HCT116 (cell line): ENCODE measurements at regions not wholly inside any gene's neighbourhood (a gene's known extent, or its start where the extent isn't known, plus 50 kb on each side); places are given as distances from the start of the nearest gene placed in this dataset.

Experiments
- ATAC-seq: fragments of 200-7000 bp; cut with Tn5 transposase; 2 replicates; pipeline ENCODE4 v1.9.1; 2020; ENCODE audit warnings: mild to moderate bottlenecking, moderate library complexity
- BruUV-seq: library from RNA; stranded (reverse); fragments of 400-500 nt; replicated peaks from 2 replicates; lab custom pipeline; 2021; lab: Mats Ljungman, UMichigan
- CTCF ChIA-PET: fragments of 300-600 bp; sonication (Branson Sonifier 250); formaldehyde crosslinking; loops from one replicate; lab custom pipeline; 2021; ENCODE audit warnings: antibody characterized with exemption; lab: Charles Lee
- POLR2A ChIA-PET: fragments of 300-600, 350-600 bp; sonication (Branson Sonifier 250); formaldehyde crosslinking; loops from one replicate; lab custom pipeline; 2021; ENCODE audit warnings: antibody characterized with exemption; lab: Charles Lee
- RAD21 ChIA-PET, 2 experiments: fragments of 300-600 bp; sonication (Branson Sonifier 250); formaldehyde crosslinking; loops; one replicate each; lab custom pipeline; 2023; ENCODE audit warnings: low total read pairs in 2 of 2; ENCODE audit not compliant: uncharacterized antibody in 2 of 2, unreplicated experiment in 2 of 2, low non-redundant PET in 1 of 2; lab: Charles Lee
- DNase-seq: peaks from one replicate; pipeline ENCODE4 v3.0.0-alpha.2; 2010; ENCODE audit warnings: low read depth, low spot score
- H2AFZ ChIP-seq: fragments of 200-600 bp; shearing (Covaris generic), sonication (generic); 2 replicates; pipeline ENCODE4 v1.6.1; 2017; ENCODE audit warnings: low read depth, mixed run types, mixed read lengths, antibody characterized with exemption, low read length; ENCODE audit not compliant: poor library complexity, severe bottlenecking
- H3K27ac ChIP-seq: 2 replicates; pipeline ENCODE4 v1.5.1; 2012; ENCODE audit warnings: low read depth, low read length
- H3K27me3 ChIP-seq: fragments of 200-600 bp; sonication (generic); 2 replicates; pipeline ENCODE4 v1.6.1; 2016; ENCODE audit warnings: mixed run types, low read length, mixed read lengths; ENCODE audit not compliant: insufficient read depth
- H3K36me3 ChIP-seq, 2 experiments: fragments of 200-500 bp in 1 of 2; fragments of 200-600 bp in 1 of 2; sonication (Bioruptor generic) in 1 of 2; sonication (generic) in 1 of 2; 2 replicates each; pipeline versions ENCODE4 v1.5.1 to v1.6.1; 2014 to 2016; ENCODE audit warnings: low read length in 2 of 2, inconsistent platforms in 1 of 2, mixed read lengths in 1 of 2, mixed run types in 1 of 2; ENCODE audit not compliant: insufficient read depth in 2 of 2, control insufficient read depth in 1 of 2
- H3K4me1 ChIP-seq, 2 experiments: fragments of 200-600 bp in 1 of 2; sonication (generic) in 1 of 2; 2 replicates each; pipeline versions ENCODE4 v1.5.1 to v1.6.1; 2012 to 2017; ENCODE audit warnings: low read length in 2 of 2, inconsistent platforms in 1 of 2, mild to moderate bottlenecking in 1 of 2, mixed read lengths in 1 of 2, mixed run types in 1 of 2, moderate library complexity in 1 of 2; ENCODE audit not compliant: insufficient read depth in 2 of 2, control insufficient read depth in 1 of 2
- H3K4me2 ChIP-seq: fragments of 200-600 bp; sonication (generic); 2 replicates; pipeline ENCODE4 v1.6.1; 2017; ENCODE audit warnings: mixed run types, low read length, mixed read lengths
- H3K4me3 ChIP-seq, 2 experiments: fragments of 200-600 bp in 1 of 2; sonication (generic) in 1 of 2; replicated peaks in 1 of 2; 2 replicates each; pipeline ENCODE4 v1.5.1; 2011 to 2016; ENCODE audit warnings: low read length in 2 of 2, control low read depth in 1 of 2, low read depth in 1 of 2, mild to moderate bottlenecking in 1 of 2, mixed read lengths in 1 of 2, mixed run types in 1 of 2
- H3K79me2 ChIP-seq: fragments of 200-600 bp; sonication (generic); 2 replicates; pipeline ENCODE4 v1.6.1; 2017; ENCODE audit warnings: mild to moderate bottlenecking, mixed run types, low read length, moderate library complexity, mixed read lengths; ENCODE audit not compliant: insufficient read depth
- H3K9ac ChIP-seq: fragments of 200-600 bp; sonication (generic); 2 replicates; pipeline ENCODE4 v1.6.1; 2016; ENCODE audit warnings: low read length, mixed read lengths
- H3K9me2 ChIP-seq: fragments of 200-600 bp; sonication (generic), shearing (Covaris generic); 2 replicates; pipeline ENCODE4 v1.6.1; 2017; ENCODE audit warnings: mixed run types, mild to moderate bottlenecking, moderate library complexity; ENCODE audit not compliant: insufficient read depth
- H3K9me3 ChIP-seq, 2 experiments: fragments of 200-500 bp in 1 of 2; fragments of 200-600 bp in 1 of 2; sonication (Bioruptor generic) in 1 of 2; sonication (generic) in 1 of 2; 2 replicates each; pipeline ENCODE4 v1.6.1; 2014 to 2017; ENCODE audit warnings: low read length in 2 of 2, mixed read lengths in 2 of 2, inconsistent platforms in 1 of 2, low read depth in 1 of 2, mild to moderate bottlenecking in 1 of 2, mixed run types in 1 of 2, moderate library complexity in 1 of 2; ENCODE audit not compliant: control insufficient read depth in 1 of 2, insufficient read depth in 1 of 2
- H4K20me1 ChIP-seq: fragments of 200-600 bp; sonication (generic), shearing (Covaris generic); 2 replicates; pipeline ENCODE4 v1.6.1; 2017; ENCODE audit warnings: mixed run types, mild to moderate bottlenecking, moderate library complexity; ENCODE audit not compliant: insufficient read depth
- CEBPB ChIP-seq: IDR thresholded peaks from 2 replicates; pipeline ENCODE4 v1.6.1; 2012; ENCODE audit warnings: low read depth
- EGR1 ChIP-seq: IDR thresholded peaks from 2 replicates; pipeline ENCODE4 v1.6.1; 2012; ENCODE audit warnings: low read depth
- ELF1 ChIP-seq: IDR thresholded peaks from 2 replicates; pipeline ENCODE4 v1.6.1; 2012; ENCODE audit warnings: low read depth, borderline replicate concordance
- EZH2 ChIP-seq: fragments of 200-600 bp; sonication (generic); IDR thresholded peaks from 2 replicates; pipeline ENCODE4 v1.6.1; 2017; ENCODE audit warnings: antibody characterized with exemption, mixed run types
- EZH2phosphoT487 ChIP-seq: fragments of 200-600 bp; IDR thresholded peaks from 2 replicates; pipeline ENCODE4 v1.6.1; 2018; ENCODE audit warnings: antibody characterized with exemption, borderline replicate concordance
- FOSL1 ChIP-seq: IDR thresholded peaks from 2 replicates; pipeline ENCODE4 v1.6.1; 2012; ENCODE audit warnings: low read depth
- POLR2A ChIP-seq: IDR thresholded peaks from 2 replicates; pipeline ENCODE4 v1.7.0; 2011; ENCODE audit warnings: borderline replicate concordance; ENCODE audit not compliant: insufficient read depth, insufficient read length; ENCODE audit errors: extremely low read depth
- POLR2AphosphoS5 ChIP-seq: IDR thresholded peaks from 2 replicates; pipeline ENCODE4 v1.6.1; 2011; ENCODE audit warnings: mild to moderate bottlenecking, low read depth, low read length, moderate library complexity
- RAD21 ChIP-seq: IDR thresholded peaks from 2 replicates; pipeline ENCODE4 v1.6.1; 2012; ENCODE audit warnings: low read depth, mild to moderate bottlenecking
- SIN3A ChIP-seq: IDR thresholded peaks from 2 replicates; pipeline ENCODE4 v1.6.1; 2012; ENCODE audit warnings: low read depth
- SP1 ChIP-seq: IDR thresholded peaks from 2 replicates; pipeline ENCODE4 v1.6.1; 2012; ENCODE audit warnings: low read depth
- SRF ChIP-seq: IDR thresholded peaks from 2 replicates; pipeline ENCODE4 v1.6.1; 2012; ENCODE audit warnings: low read depth
- YY1 ChIP-seq: IDR thresholded peaks from 2 replicates; pipeline ENCODE4 v1.6.1; 2011; ENCODE audit warnings: low read length, low read depth, moderate library complexity, mild to moderate bottlenecking; ENCODE audit not compliant: insufficient replicate concordance; ENCODE audit errors: extremely low read depth
- ZNF274 ChIP-seq: fragments of 200-500 bp; sonication (Bioruptor generic); IDR thresholded peaks from 2 replicates; pipeline ENCODE4 v1.6.1; 2014; ENCODE audit warnings: mild to moderate bottlenecking, low read depth, low read length, inconsistent platforms
- intact Hi-C: fragments of 100-400 bp; cut with micrococcal nuclease; formaldehyde crosslinking; loops from 2 replicates; pipeline ENCODE4 v1.10.0; 2022
- TF ChIP-seq, protein P1 (sequence below): IDR thresholded peaks from 2 replicates; pipeline ENCODE4 v1.6.1; 2012; ENCODE audit warnings: low read depth
- TF ChIP-seq, protein P2 (sequence below), 3 experiments: fragments of 200-600 bp in 1 of 3; sonication (generic) in 1 of 3; IDR thresholded peaks in 2 of 3; conservative IDR thresholded peaks in 1 of 3; 2 replicates each; pipeline ENCODE4 v1.5.1; 2012 to 2017; ENCODE audit warnings: low read depth in 2 of 3, low read length in 2 of 3, antibody characterized with exemption in 1 of 3, borderline replicate concordance in 1 of 3, control low read depth in 1 of 3, mild to moderate bottlenecking in 1 of 3, mixed read lengths in 1 of 3, mixed run types in 1 of 3, moderate library complexity in 1 of 3; ENCODE audit not compliant: insufficient read depth in 1 of 3

GRCh38 chr3:116886202-116886893, 176.8 kb downstream of the TUSC7 start:
- H3K4me1 ChIP-seq, result no peaks in the 10 kb centered on the region
- no peak overlapping the region for H3K27ac ChIP-seq
- H3K4me2 ChIP-seq, result no peak overlapping the region
- no peaks in the 10 kb centered on the region for H3K9me2 ChIP-seq
- no peak overlapping the region for H3K9ac ChIP-seq
- DNase-seq (no peak), ATAC-seq (no peak)
- ChIA-PET CTCF (no interaction called here), POLR2A (no interaction called here)
- intact Hi-C loops, result no loop called here
- no peaks in the 10 kb centered on the region for H4K20me1 ChIP-seq
- H3K36me3 ChIP-seq, result no peaks in the 10 kb centered on the region
- H2AFZ ChIP-seq, result no peak overlapping the region
- no peaks in the 10 kb centered on the region for H3K9me3 ChIP-seq
- TF ChIP-seq, protein P1, sequence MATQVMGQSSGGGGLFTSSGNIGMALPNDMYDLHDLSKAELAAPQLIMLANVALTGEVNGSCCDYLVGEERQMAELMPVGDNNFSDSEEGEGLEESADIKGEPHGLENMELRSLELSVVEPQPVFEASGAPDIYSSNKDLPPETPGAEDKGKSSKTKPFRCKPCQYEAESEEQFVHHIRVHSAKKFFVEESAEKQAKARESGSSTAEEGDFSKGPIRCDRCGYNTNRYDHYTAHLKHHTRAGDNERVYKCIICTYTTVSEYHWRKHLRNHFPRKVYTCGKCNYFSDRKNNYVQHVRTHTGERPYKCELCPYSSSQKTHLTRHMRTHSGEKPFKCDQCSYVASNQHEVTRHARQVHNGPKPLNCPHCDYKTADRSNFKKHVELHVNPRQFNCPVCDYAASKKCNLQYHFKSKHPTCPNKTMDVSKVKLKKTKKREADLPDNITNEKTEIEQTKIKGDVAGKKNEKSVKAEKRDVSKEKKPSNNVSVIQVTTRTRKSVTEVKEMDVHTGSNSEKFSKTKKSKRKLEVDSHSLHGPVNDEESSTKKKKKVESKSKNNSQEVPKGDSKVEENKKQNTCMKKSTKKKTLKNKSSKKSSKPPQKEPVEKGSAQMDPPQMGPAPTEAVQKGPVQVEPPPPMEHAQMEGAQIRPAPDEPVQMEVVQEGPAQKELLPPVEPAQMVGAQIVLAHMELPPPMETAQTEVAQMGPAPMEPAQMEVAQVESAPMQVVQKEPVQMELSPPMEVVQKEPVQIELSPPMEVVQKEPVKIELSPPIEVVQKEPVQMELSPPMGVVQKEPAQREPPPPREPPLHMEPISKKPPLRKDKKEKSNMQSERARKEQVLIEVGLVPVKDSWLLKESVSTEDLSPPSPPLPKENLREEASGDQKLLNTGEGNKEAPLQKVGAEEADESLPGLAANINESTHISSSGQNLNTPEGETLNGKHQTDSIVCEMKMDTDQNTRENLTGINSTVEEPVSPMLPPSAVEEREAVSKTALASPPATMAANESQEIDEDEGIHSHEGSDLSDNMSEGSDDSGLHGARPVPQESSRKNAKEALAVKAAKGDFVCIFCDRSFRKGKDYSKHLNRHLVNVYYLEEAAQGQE, result no peak
- TF ChIP-seq, all 23 proteins: peak for 0
- Histone ChIP-seq H3K79me2 (no peaks in the 10 kb centered on the region), H3K4me3 (no peak overlapping the region), H3K27me3 (no peaks in the 10 kb centered on the region)
- no TSS peak for BruUV-seq
- RAD21 ChIA-PET, result no interaction called here

- intact Hi-C loops, result no loop called here
- Histone ChIP-seq H3K9me2 (no peaks in the 10 kb centered on the region), H2AFZ (no peak overlapping the region), H3K27ac (no peak overlapping the region), H3K4me1 (no peaks in the 10 kb centered on the region), H3K4me2 (no peak overlapping the region), H3K36me3 (no peaks in the 10 kb centered on the region), H3K79me2 (no peaks in the 10 kb centered on the region), H3K9me3 (no peaks in the 10 kb centered on the region), H3K9ac (no peak overlapping the region), H4K20me1 (no peaks in the 10 kb centered on the region), H3K4me3 (no peak overlapping the region), H3K27me3 (no peaks in the 10 kb centered on the region)
- no TSS peak for BruUV-seq
- ATAC-seq (no peak), DNase-seq (no peak)
- ChIA-PET CTCF (no interaction called here), RAD21 (no interaction called here), POLR2A (no interaction called here)
- no peak for TF ChIP-seq ELF1
- TF ChIP-seq CEBPB, result no peak
- no peak for TF ChIP-seq ZNF274
- no peak for TF ChIP-seq SRF
- TF ChIP-seq POLR2AphosphoS5, result no peak
- TF ChIP-seq RAD21, result no peak
- TF ChIP-seq EGR1, result no peak
- TF ChIP-seq, protein P2, sequence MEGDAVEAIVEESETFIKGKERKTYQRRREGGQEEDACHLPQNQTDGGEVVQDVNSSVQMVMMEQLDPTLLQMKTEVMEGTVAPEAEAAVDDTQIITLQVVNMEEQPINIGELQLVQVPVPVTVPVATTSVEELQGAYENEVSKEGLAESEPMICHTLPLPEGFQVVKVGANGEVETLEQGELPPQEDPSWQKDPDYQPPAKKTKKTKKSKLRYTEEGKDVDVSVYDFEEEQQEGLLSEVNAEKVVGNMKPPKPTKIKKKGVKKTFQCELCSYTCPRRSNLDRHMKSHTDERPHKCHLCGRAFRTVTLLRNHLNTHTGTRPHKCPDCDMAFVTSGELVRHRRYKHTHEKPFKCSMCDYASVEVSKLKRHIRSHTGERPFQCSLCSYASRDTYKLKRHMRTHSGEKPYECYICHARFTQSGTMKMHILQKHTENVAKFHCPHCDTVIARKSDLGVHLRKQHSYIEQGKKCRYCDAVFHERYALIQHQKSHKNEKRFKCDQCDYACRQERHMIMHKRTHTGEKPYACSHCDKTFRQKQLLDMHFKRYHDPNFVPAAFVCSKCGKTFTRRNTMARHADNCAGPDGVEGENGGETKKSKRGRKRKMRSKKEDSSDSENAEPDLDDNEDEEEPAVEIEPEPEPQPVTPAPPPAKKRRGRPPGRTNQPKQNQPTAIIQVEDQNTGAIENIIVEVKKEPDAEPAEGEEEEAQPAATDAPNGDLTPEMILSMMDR (IDR thresholded peaks at IDR 0.05 in 2 of 3, conservative IDR thresholded peaks at IDR 0.05 in 1 of 3; ENCODE audit: borderline replicate concordance in 1 of 3, insufficient read depth in 1 of 3, low read depth in 2 of 3, low read length in 2 of 3), result no peak
- no peak for TF ChIP-seq EZH2
- no peak for TF ChIP-seq SIN3A
- TF ChIP-seq YY1, result no peak
- TF ChIP-seq SP1, result no peak
- TF ChIP-seq FOSL1, result no peak
- TF ChIP-seq EZH2phosphoT487, result no peak
- TF ChIP-seq POLR2A, result no peak
Observed at GRCh38 chr3:116896116-116896515, 186.5 kb downstream of the TUSC7 start.
